HG03571 (cell line): ENCODE measurements at regions not wholly inside any gene's neighbourhood (a gene's known extent, or its start where the extent isn't known, plus 50 kb on each side); places are given as distances from the start of the nearest gene placed in this dataset.

Experiments used
- ATAC-seq: cut with Tn5 transposase; IDR thresholded peaks from one replicate; pipeline ENCODE4 v1.9.1; 2021; ENCODE audit not compliant: unreplicated experiment

DNA sequence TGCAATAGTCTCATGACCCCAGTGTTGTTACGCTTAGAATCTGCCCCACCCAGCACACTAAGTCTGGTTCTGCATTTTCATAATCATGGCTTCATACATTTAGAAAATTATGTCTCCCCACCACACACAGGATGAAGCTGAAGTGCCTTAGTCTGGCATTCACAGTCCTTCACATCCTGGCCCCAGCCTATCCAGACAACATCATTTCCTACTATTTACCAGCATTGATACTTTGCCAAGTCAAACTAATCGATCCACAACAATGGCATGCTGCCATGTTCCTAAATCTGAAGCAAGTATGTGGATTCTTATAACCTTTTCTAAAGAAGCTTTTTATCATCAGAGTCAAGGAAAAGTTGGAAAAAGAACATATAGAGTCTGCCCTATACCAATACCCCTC, 132.4 kb upstream of the FBXL4 start:
- no peak for ATAC-seq

- ATAC-seq: no peak
Observed at GRCh38 chr6:99079058-99079457, 131.3 kb upstream of the FBXL4 start.

GRCh38 chr6:99073223-99073622, 125.5 kb upstream of the FBXL4 start:
- ATAC-seq: no peak

- no peak for ATAC-seq
Observed at GRCh38 chr6:99066044-99066443, 118.3 kb upstream of the FBXL4 start.

- ATAC-seq: no peak
Observed at GRCh38 chr6:99064834-99065233, 117.1 kb upstream of the FBXL4 start.

DNA sequence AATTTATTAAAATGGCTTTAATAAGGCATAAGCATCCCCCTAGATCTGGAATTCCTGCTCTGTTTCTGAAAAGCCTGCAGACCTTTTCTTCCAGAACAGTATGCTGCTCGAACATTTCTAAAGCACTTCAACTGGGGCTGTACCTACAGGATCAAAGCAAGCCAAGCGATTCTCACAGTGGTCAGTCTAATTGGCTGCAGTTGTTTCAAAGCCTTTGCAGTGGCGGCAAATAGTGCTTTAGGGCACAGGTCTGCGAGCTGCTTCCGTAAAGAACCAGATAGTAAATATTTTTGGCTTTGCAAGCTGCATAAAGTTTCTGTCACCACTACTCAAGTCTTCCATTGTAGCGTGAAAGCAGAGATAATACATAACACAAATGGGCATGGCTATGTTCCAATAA, 88.9 kb upstream of the FBXL4 start:
- ATAC-seq: no peak

- ATAC-seq: no peak
Observed at GRCh38 chr6:99032396-99032795, 84.7 kb upstream of the FBXL4 start.

GRCh38 chr6:99031957-99032356, 84.2 kb upstream of the FBXL4 start:
- ATAC-seq: no peak

GRCh38 chr6:99030915-99031314, 83.2 kb upstream of the FBXL4 start:
- no peak for ATAC-seq

DNA sequence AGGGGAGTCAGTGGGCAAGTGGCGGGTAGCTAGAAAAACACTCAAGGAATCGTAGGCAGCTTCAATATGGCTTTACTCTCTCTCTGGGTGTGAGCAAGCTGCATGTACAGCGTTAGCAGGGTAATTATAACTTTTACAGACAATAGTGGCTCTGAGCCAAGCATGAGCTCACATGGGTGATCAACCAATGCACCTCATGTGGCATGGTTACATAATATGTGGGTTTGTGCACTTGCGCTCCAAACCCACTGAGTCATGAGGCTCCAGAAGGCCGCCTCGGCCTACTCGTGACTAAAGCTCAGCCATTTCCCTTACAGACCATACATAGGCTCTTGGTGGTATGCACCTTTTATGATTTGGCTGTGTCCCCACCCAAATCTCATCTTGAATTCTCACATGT, 78.4 kb upstream of the FBXL4 start:
- no peak for ATAC-seq

- ATAC-seq: no peak
Observed at GRCh38 chr6:99024089-99024488, 76.3 kb upstream of the FBXL4 start.

DNA sequence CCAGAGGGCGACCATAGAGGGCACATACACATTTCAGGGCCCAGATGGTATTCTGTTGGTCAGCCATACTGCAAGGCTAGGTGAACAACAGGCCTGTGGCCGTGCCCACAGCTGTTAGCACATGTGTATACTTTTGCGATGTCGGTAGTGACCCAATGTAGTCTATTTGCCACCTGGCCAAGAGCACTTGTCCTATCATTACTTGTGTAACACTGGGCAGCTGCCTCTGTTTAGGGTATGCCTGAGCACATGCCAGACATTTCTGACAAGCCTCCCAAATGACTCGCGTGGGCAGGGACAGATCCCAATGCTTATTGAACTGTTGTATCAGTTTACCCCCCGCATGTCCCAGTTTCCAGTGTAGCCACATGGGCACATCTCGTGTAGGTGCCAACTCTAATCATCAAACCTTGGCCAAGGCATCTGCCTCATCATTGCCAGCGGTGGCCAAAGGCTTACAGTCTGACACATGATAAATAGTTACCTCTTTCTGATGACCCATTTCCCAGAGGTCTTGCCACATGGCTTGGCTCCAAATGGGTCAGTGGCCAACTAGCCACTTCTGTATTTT, 74.4 kb upstream of the FBXL4 start:
- no peak for ATAC-seq

DNA sequence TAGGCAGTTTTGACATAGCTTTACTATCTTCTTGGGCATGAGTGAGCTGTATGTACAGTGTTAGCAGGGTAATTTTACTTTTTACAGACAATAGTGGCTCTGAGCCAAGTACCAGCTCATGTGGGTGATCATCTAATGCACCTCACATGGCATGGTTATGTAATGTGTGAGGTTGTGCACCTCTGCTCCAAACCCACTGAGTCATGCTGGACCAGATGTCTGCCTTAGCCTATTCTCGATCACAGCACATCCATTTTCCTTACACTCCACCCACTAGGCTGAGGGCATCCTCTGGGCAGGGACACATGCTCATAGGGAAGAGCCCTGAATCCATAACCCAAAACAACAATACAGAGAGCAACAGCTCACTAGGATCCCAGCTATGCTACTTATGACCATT, 71.6 kb upstream of the FBXL4 start:
- ATAC-seq: no peak

GRCh38 chr6:99017150-99017549, 69.4 kb upstream of the FBXL4 start:
- ATAC-seq: no peak

DNA sequence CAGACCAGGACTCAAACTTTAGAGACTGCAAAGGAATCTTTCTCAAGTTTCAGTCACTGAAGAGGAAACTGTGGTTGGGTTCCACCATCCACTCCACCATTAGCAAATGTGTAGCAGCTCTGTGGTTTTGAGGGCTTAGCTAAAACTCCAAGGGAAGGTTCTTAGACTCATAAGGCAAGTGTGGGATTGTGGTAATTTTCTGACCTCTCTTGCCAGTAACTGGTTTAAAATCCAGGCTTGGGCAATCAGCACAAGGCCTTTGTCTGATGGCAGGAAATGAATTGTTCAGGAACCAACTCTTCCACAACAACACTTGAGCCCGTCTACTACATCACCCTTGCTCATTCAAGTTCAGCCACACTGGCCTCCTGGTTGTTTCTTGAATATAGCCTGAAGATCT, 68.6 kb upstream of the FBXL4 start:
- no peak for ATAC-seq

- no peak for ATAC-seq
Observed at GRCh38 chr6:99014061-99014460, 66.3 kb upstream of the FBXL4 start.

DNA sequence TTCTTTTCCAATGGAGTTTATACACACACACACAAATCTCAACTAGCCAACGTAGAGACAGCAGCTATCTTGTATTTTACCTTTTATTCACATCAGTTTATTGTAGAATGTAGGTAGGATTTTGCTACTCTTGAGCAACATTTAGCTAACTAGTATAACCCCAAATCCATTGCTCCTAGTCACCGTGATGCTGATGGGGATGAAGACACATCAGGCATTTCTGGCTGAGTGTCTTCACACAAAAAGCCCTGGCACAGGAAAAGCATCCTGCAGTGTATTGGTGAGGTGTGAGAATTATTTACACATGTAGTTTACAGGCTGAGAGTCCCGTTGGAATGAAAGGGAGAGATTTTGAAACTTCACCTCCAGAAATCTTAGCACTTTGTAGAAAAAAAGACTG, 65.9 kb upstream of the FBXL4 start:
- no peak for ATAC-seq

DNA sequence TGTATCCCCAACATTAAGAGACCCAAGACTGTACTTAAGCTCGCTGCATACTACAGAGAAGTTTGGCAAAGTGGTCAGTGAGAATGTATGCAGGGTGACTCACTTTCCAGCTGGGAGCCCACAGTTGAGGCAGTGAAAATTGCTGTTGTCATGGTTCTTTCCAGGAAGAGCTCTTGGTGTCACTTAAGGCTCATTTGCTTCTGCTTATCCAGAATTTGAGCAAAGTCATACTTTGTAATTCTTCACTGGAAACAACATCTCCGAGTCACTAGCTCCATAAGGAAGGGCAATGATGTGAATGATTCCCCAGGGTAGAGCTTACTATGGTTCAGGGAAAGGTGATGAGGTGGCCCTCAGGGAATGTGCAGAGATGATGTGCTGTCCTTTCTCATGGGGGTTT, 65.4 kb upstream of the FBXL4 start:
- ATAC-seq: no peak

- no peak for ATAC-seq
Observed at GRCh38 chr6:99011151-99011550, 63.4 kb upstream of the FBXL4 start.

DNA sequence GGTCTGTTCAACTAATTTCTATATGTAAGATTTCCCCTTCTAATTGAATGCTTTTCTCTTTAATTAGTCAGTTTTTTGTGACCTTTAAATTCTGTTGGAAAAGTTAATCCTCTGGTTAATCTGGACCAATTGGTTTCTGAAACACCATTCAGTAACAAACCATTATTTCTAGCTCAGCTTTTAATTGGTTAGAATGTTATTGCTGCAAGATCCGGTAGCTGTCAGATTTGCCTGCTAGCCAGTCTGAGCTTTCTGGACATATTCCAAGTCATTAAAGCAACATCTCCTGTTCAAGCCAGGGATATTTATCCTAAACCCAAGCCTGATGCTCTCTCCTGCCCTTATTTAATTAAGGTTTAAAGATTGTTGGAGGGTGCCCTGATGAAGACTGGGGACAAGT, 55.1 kb upstream of the FBXL4 start:
- no peak for ATAC-seq

DNA sequence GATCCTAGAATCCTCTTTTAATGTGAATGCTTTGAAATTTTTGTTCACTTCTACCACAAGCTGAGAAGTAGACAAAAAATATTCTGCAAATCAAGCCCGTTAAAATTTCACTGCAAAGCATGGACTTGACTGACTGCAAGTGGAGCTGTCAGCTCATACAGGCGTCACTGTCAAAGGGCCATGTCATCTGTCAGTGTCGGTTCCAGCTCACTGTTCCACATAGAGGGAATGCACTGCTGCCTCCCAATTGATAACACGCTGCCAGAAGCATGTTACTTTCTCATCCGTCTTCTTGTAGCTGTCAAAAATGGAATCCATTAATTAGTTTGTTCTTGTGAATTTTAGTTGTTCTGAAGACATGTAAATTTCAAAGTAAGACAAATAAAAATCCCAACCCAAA, 50.4 kb upstream of the FBXL4 start:
- no peak for ATAC-seq
